Fibroblast of lung (primary cell): ENCODE measurements at regions not wholly inside any gene's neighbourhood (a gene's known extent, or its start where the extent isn't known, plus 50 kb on each side); places are given as distances from the start of the nearest gene placed in this dataset.

Experiments used
- CTCF ChIP-seq, 2 donors: IDR thresholded peaks in 1 of 2; conservative IDR thresholded peaks in 1 of 2; 1 replicate in 1 of 2; 2 replicates in 1 of 2; pipeline ENCODE4 v1.5.1; 2011 to 2012; ENCODE audit warnings: low read length in 2 of 2, control low read depth in 1 of 2, inconsistent platforms in 1 of 2, low read depth in 1 of 2, mild to moderate bottlenecking in 1 of 2
- EZH2 ChIP-seq: IDR thresholded peaks from 2 replicates; pipeline ENCODE4 v1.5.1; 2012; ENCODE audit warnings: low read length, control low read depth, mild to moderate bottlenecking; ENCODE audit errors: missing control alignments

GRCh38 chr15:47194718-47195117, 522.6 kb upstream of the SEMA6D start:
- TF ChIP-seq CTCF (conservative IDR thresholded peaks at IDR 0.05 in 1 of 2, IDR thresholded peaks at IDR 0.05 in 1 of 2; ENCODE audit: low read depth in 1 of 2, low read length in 2 of 2) (peak; percentile 29 to 45), EZH2 (no peak)
